Activated CD8-positive, alpha-beta memory T cell treated with anti-CD3 and anti-CD28 coated beads, Interleukin-2, amount 50 U/mL, for 4 hours (primary cell): ENCODE measurements at regions not wholly inside any gene's neighbourhood (a gene's known extent, or its start where the extent isn't known, plus 50 kb on each side); places are given as distances from the start of the nearest gene placed in this dataset.

Experiments used
- DNase-seq: peaks from one replicate; pipeline ENCODE4 v3.0.0-alpha.2; 2020

- DNase-seq: no peak
Measured at GRCh38 chr7:51732116-51732515, 415.5 kb upstream of the COBL start.

GRCh38 chr7:51731075-51731474 lies 414.5 kb upstream of the COBL start:
- DNase-seq: no peak

DNA sequence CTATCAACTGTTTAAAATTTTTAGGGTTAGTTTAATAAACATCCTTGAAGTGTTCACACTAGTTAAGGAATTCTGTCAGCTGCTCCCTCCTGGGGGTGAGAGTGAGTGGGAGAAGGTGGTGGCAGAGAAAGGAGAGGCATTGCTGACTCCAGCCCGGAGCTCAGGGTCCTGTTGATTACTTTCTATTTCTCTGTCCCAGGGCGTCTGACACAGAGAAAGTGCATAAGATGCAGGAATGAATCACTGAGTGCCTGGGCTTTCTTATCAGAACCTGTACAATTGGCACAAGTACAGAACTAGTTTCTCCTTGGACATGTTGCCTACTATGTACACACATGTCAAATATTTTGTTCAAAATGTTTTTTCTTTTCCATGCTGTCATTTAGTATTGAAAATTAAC lies 410.8 kb upstream of the COBL start:
- no peak for DNase-seq

GRCh38 chr7:51706851-51707250 lies 390.2 kb upstream of the COBL start:
- DNase-seq: no peak

- no peak for DNase-seq
Measured at GRCh38 chr7:51705701-51706100, 389.1 kb upstream of the COBL start.

GRCh38 chr7:51702673-51703072 lies 386.1 kb upstream of the COBL start:
- no peak for DNase-seq

GRCh38 chr7:51701935-51702334 lies 385.3 kb upstream of the COBL start:
- no peak for DNase-seq

- no peak for DNase-seq
Measured at GRCh38 chr7:51700593-51701215, 384.1 kb upstream of the COBL start.

- no peak for DNase-seq
Measured at GRCh38 chr7:51693258-51693657, 376.6 kb upstream of the COBL start.

DNA sequence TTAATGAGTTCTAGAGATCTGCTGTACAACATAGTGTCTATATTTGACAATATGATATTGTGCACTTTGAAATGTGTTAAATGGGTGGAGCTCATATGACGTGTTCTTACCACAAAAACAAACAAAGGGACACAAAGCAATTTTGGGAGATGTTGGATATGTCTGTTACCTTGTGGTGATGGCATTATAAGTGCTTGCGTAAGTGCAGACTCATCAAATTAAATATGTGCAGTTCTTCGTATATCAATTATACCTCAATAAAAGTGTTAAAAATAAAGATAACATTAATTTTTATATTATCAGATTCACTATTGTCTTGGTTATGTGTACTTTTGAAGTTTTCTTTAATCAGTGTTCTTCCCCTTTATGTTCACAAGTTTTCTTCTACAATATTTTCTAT lies 372.9 kb upstream of the COBL start:
- DNase-seq: no peak

GRCh38 chr7:51685794-51686193 lies 369.2 kb upstream of the COBL start:
- DNase-seq: no peak

GRCh38 chr7:51680594-51681399 lies 364.2 kb upstream of the COBL start:
- no peak for DNase-seq

GRCh38 chr7:51679358-51679757 lies 362.7 kb upstream of the COBL start:
- DNase-seq: no peak

GRCh38 chr7:51666751-51667150 lies 350.1 kb upstream of the COBL start:
- DNase-seq: no peak

DNA sequence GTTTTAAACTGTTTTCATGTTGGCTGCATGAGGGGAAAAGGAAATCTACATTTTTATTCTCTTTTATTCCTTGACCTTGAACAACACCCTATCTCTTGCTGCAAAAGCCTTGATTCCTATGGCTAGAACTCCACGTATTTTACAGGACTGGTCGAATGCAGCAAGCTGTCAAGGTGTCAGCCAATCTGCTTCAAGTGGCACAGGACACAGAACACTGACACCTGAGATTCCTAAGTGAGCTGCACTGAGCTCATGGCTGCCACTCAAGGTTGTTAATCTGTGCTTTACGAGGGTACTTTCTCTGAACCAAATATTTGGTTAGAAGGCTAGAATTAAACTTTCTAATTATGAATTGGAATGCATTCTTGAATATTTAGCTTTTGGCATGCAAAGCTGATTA lies 349.7 kb upstream of the COBL start:
- no peak for DNase-seq

GRCh38 chr7:51665045-51665780 lies 348.6 kb upstream of the COBL start:
- DNase-seq: no peak

- no peak for DNase-seq
Measured at GRCh38 chr7:51660516-51660915, 343.9 kb upstream of the COBL start.

DNA sequence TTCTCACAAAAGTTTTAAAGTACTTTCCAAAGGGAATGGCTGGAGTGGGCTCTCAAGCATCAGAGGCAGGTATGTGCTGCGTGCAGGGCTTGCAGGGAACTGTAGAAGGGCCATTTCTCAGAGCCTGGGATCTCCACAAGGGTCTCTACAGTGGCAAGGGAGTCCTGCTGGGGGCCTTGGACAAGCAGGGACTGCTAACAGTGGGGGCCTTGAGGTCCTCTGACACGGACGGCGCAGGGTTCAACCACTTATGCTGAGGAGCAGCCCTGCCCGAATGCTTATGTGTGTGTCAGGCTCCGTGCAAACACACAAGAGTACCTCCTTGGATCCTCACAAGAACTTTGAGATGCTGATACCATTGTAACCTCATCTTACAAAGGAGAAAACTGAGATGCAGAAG lies 342.1 kb upstream of the COBL start:
- no peak for DNase-seq

GRCh38 chr7:51647931-51648351 lies 331.3 kb upstream of the COBL start:
- no peak for DNase-seq

GRCh38 chr7:51647486-51647885 lies 330.9 kb upstream of the COBL start:
- no peak for DNase-seq

- DNase-seq: no peak
Measured at GRCh38 chr7:51645702-51646298, 329.2 kb upstream of the COBL start.

- DNase-seq: no peak
Measured at GRCh38 chr7:51645255-51645654, 328.6 kb upstream of the COBL start.

- no peak for DNase-seq
Measured at GRCh38 chr7:51644216-51644615, 327.6 kb upstream of the COBL start.

GRCh38 chr7:51640841-51641240 lies 324.2 kb upstream of the COBL start:
- no peak for DNase-seq
